ENCODE measurements at regions not wholly inside any gene's neighbourhood (a gene's known extent, or its start where the extent isn't known, plus 50 kb on each side); places are given as distances from the start of the nearest gene placed in this dataset.
"Not testable (repeated sequence)": the region's sequence is repeated elsewhere in the genome, so short reads cannot be mapped to it uniquely, and the experiment has no call there.

- DNase-seq (ENCODE audit: extremely low read depth in 1 of 11, low read depth in 9 of 11, low spot score in 4 of 11): no peak
These were observed 50.6 kb upstream of the NKD1 start for GRCh38 chr16:50497592-50497991.

- no peak for DNase-seq (ENCODE audit: extremely low read depth in 1 of 11, low read depth in 9 of 11, low spot score in 4 of 11)
These were observed 51.2 kb upstream of the NKD1 start for GRCh38 chr16:50496990-50497389.

GRCh38 chr16:50495673-50496072, 52.5 kb upstream of the NKD1 start:
- DNase-seq (ENCODE audit: extremely low read depth in 1 of 11, low read depth in 9 of 11, low spot score in 4 of 11): no peak

GRCh38 chr16:50494501-50495491, 53.4 kb upstream of the NKD1 start:
- no peak for DNase-seq (ENCODE audit: extremely low read depth in 1 of 11, low read depth in 9 of 11, low spot score in 4 of 11)

GRCh38 chr16:50491516-50491915, 56.7 kb upstream of the NKD1 start:
- no peak for DNase-seq (ENCODE audit: extremely low read depth in 1 of 11, low read depth in 9 of 11, low spot score in 4 of 11)

GRCh38 chr16:50490828-50491227, 57.4 kb upstream of the NKD1 start:
- DNase-seq (ENCODE audit: extremely low read depth in 1 of 11, low read depth in 9 of 11, low spot score in 4 of 11): no peak

GRCh38 chr16:50489182-50489581, 59.0 kb upstream of the NKD1 start:
- DNase-seq (ENCODE audit: extremely low read depth in 1 of 11, low read depth in 9 of 11, low spot score in 4 of 11): no peak

- no peak for DNase-seq (ENCODE audit: extremely low read depth in 1 of 11, low read depth in 9 of 11, low spot score in 4 of 11)
These were observed 60.7 kb upstream of the NKD1 start for GRCh38 chr16:50487528-50487927.

GRCh38 chr16:50486162-50486561, 62.0 kb upstream of the NKD1 start:
- not testable (repeated sequence) for DNase-seq (ENCODE audit: extremely low read depth in 1 of 11, low read depth in 9 of 11, low spot score in 4 of 11)

GRCh38 chr16:50485232-50485631, 63.0 kb upstream of the NKD1 start:
- DNase-seq (ENCODE audit: extremely low read depth in 1 of 11, low read depth in 9 of 11, low spot score in 4 of 11): no peak

- DNase-seq (ENCODE audit: extremely low read depth in 1 of 11, low read depth in 9 of 11, low spot score in 4 of 11): no peak
These were observed 65.9 kb upstream of the NKD1 start for GRCh38 chr16:50482271-50482670.

- no peak for DNase-seq (ENCODE audit: extremely low read depth in 1 of 11, low read depth in 9 of 11, low spot score in 4 of 11)
These were observed 68.0 kb upstream of the NKD1 start for GRCh38 chr16:50480206-50480605.

- no peak for DNase-seq (ENCODE audit: extremely low read depth in 1 of 11, low read depth in 9 of 11, low spot score in 4 of 11)
These were observed 68.4 kb upstream of the NKD1 start for GRCh38 chr16:50479771-50480170.

- DNase-seq (ENCODE audit: extremely low read depth in 1 of 11, low read depth in 9 of 11, low spot score in 4 of 11): no peak
These were observed 69.4 kb upstream of the NKD1 start for GRCh38 chr16:50478773-50479149.

- no peak for DNase-seq (ENCODE audit: extremely low read depth in 1 of 11, low read depth in 9 of 11, low spot score in 4 of 11)
These were observed 70.0 kb upstream of the NKD1 start for GRCh38 chr16:50478075-50478772.

- DNase-seq (ENCODE audit: extremely low read depth in 1 of 11, low read depth in 9 of 11, low spot score in 4 of 11): no peak
These were observed 71.5 kb upstream of the NKD1 start for GRCh38 chr16:50476486-50477255.

- no peak for DNase-seq (ENCODE audit: extremely low read depth in 1 of 11, low read depth in 9 of 11, low spot score in 4 of 11)
These were observed 73.0 kb upstream of the NKD1 start for GRCh38 chr16:50475170-50475569.

GRCh38 chr16:50474138-50474537, 74.1 kb upstream of the NKD1 start:
- no peak for DNase-seq (ENCODE audit: extremely low read depth in 1 of 11, low read depth in 9 of 11, low spot score in 4 of 11)

- no peak for DNase-seq (ENCODE audit: extremely low read depth in 1 of 11, low read depth in 9 of 11, low spot score in 4 of 11)
These were observed 74.7 kb upstream of the NKD1 start for GRCh38 chr16:50473356-50473945.
